ENCODE measurements at regions not wholly inside any gene's neighbourhood (a gene's known extent, or its start where the extent isn't known, plus 50 kb on each side); places are given as distances from the start of the nearest gene placed in this dataset.
"Not testable (repeated sequence)": the region's sequence is repeated elsewhere in the genome, so short reads cannot be mapped to it uniquely, and the experiment has no call there.

GRCh38 chr17:70945386-70945785 lies 776.1 kb downstream of the KCNJ2 start:
- Histone ChIP-seq H3K36me3 (no peaks in the 10 kb centered on the region), H3K4me3 (no peak overlapping the region), H3K27me3 (ENCODE audit: low read depth) (no peaks in the 10 kb centered on the region), H3K27ac (replicated peaks) (no peak overlapping the region), H3K9me3 (replicated peaks) (peaks cover 6% of the 10 kb centered on the region), H3K4me1 (no peaks in the 10 kb centered on the region)
- intact Hi-C loops (cut with micrococcal nuclease) = no loop called here
- no peak for DNase-seq
- TF ChIP-seq CTCF (IDR thresholded peaks at IDR 0.05; ENCODE audit: borderline replicate concordance) = no peak

GRCh38 chr17:70947215-70947614 lies 777.9 kb downstream of the KCNJ2 start:
- Histone ChIP-seq H3K9me3 (replicated peaks) (peaks cover 21% of the 10 kb centered on the region), H3K27ac (replicated peaks) (no peak overlapping the region), H3K36me3 (no peaks in the 10 kb centered on the region), H3K4me3 (no peak overlapping the region), H3K4me1 (no peaks in the 10 kb centered on the region), H3K27me3 (ENCODE audit: low read depth) (no peaks in the 10 kb centered on the region)
- no peak for DNase-seq
- intact Hi-C loops (cut with micrococcal nuclease) = no loop called here
- TF ChIP-seq CTCF (IDR thresholded peaks at IDR 0.05; ENCODE audit: borderline replicate concordance) = no peak

- peaks cover 27% of the 10 kb centered on the region for H3K9me3 ChIP-seq (replicated peaks)
- no peaks in the 10 kb centered on the region for H3K36me3 ChIP-seq
- no peak overlapping the region for H3K27ac ChIP-seq (replicated peaks)
- no peak overlapping the region for H3K4me3 ChIP-seq
- intact Hi-C loops (cut with micrococcal nuclease) = no loop called here
- no peak for TF ChIP-seq CTCF (IDR thresholded peaks at IDR 0.05; ENCODE audit: borderline replicate concordance)
- H3K4me1 ChIP-seq = no peaks in the 10 kb centered on the region
- DNase-seq = no peak
- H3K27me3 ChIP-seq (ENCODE audit: low read depth) = no peaks in the 10 kb centered on the region
Observed at GRCh38 chr17:70947636-70948565, 778.6 kb downstream of the KCNJ2 start.

- H3K4me3 ChIP-seq; DNase-seq; H3K27me3 ChIP-seq (ENCODE audit: low read depth); H3K27ac ChIP-seq (replicated peaks); intact Hi-C loops (cut with micrococcal nuclease); H3K36me3 ChIP-seq; H3K4me1 ChIP-seq: not testable (repeated sequence)
- H3K9me3 ChIP-seq (replicated peaks) = peaks cover 34% of the 10 kb centered on the region
Observed at GRCh38 chr17:70953140-70953539, 783.8 kb downstream of the KCNJ2 start.

- DNase-seq = no peak
- TF ChIP-seq CTCF (IDR thresholded peaks at IDR 0.05; ENCODE audit: borderline replicate concordance) = no peak
- Histone ChIP-seq H3K27ac (replicated peaks) (no peak overlapping the region), H3K27me3 (ENCODE audit: low read depth) (no peaks in the 10 kb centered on the region), H3K4me3 (no peak overlapping the region), H3K9me3 (replicated peaks) (peaks cover 27% of the 10 kb centered on the region), H3K36me3 (no peaks in the 10 kb centered on the region), H3K4me1 (no peaks in the 10 kb centered on the region)
- intact Hi-C loops (cut with micrococcal nuclease) = no loop called here
Observed at GRCh38 chr17:70955441-70955840, 786.1 kb downstream of the KCNJ2 start.

GRCh38 chr17:70956726-70957125 lies 787.4 kb downstream of the KCNJ2 start:
- intact Hi-C loops (cut with micrococcal nuclease) = no loop called here
- H3K36me3 ChIP-seq = no peaks in the 10 kb centered on the region
- H3K27me3 ChIP-seq (ENCODE audit: low read depth) = no peaks in the 10 kb centered on the region
- H3K4me3 ChIP-seq = no peak overlapping the region
- TF ChIP-seq CTCF (IDR thresholded peaks at IDR 0.05; ENCODE audit: borderline replicate concordance) = no peak
- no peak for DNase-seq
- H3K4me1 ChIP-seq = no peaks in the 10 kb centered on the region
- no peak overlapping the region for H3K27ac ChIP-seq (replicated peaks)
- peaks cover 17% of the 10 kb centered on the region for H3K9me3 ChIP-seq (replicated peaks)
